ENCODE measurements at regions not wholly inside any gene's neighbourhood (a gene's known extent, or its start where the extent isn't known, plus 50 kb on each side); places are given as distances from the start of the nearest gene placed in this dataset.

GRCh38 chr5:82985763-82986162, 91.4 kb downstream of the TMEM167A start:
- TF ChIP-seq HNF4A (conservative IDR thresholded peaks at IDR 0.05) (peak in 1 of 2 donors; percentile 31), FOXA1 (IDR thresholded peaks at IDR 0.05) (no peak)
- 18% methylated on average over 2 of the region's 2 CpGs for WGBS

GRCh38 chr5:82984786-82985735, 92.1 kb downstream of the TMEM167A start:
- no peaks in the 10 kb centered on the region for H3K27me3 ChIP-seq (ENCODE audit: control insufficient read depth in 4 of 4, insufficient read depth in 4 of 4, low read length in 3 of 4)
- H3K4me3 ChIP-seq (ENCODE audit: low read depth in 1 of 3, low read length in 3 of 3): no peak overlapping the region
- no peak overlapping the region for H3K27ac ChIP-seq (ENCODE audit: low read depth in 1 of 2, low read length in 2 of 2)
- no peak for TF ChIP-seq TAF1 (conservative IDR thresholded peaks at IDR 0.05)
- no peak for TF ChIP-seq ATF3 (IDR thresholded peaks at IDR 0.05)
- no peak for TF ChIP-seq HNF4A (conservative IDR thresholded peaks at IDR 0.05)
- no peak for TF ChIP-seq RXRA (IDR thresholded peaks at IDR 0.05)
- no peak for TF ChIP-seq FOXA2 (IDR thresholded peaks at IDR 0.05)
- TF ChIP-seq CTCF (IDR thresholded peaks at IDR 0.05; ENCODE audit: low read depth, low read length, missing input control): no peak
- no peak for TF ChIP-seq YY1 (IDR thresholded peaks at IDR 0.05)
- no peak for TF ChIP-seq EGR1 (IDR thresholded peaks at IDR 0.05; ENCODE audit: low read depth in 2 of 2)
- no peak for TF ChIP-seq SP1 (IDR thresholded peaks at IDR 0.05)
- TF ChIP-seq HNF4G (IDR thresholded peaks at IDR 0.05): no peak
- H3K9me3 ChIP-seq (ENCODE audit: control insufficient read depth in 4 of 4, low read length in 3 of 4): peaks cover 0 to 6% (median 0%) of the 10 kb centered on the region in 4 donors
- no peak for DNase-seq (ENCODE audit: low spot score)
- H3K9ac ChIP-seq (ENCODE audit: low read depth in 1 of 2, low read length in 2 of 2): no peak overlapping the region
- WGBS: 55% methylated on average over 10 of the region's 10 CpGs
- H3K36me3 ChIP-seq (ENCODE audit: control insufficient read depth in 4 of 4, insufficient read depth in 3 of 4, low read depth in 1 of 4, low read length in 3 of 4): no peaks in the 10 kb centered on the region
- H3K4me1 ChIP-seq (ENCODE audit: control insufficient read depth in 4 of 4, insufficient read depth in 4 of 4, low read length in 3 of 4): peaks cover 0 to 1% (median 0%) of the 10 kb centered on the region in 4 donors

More at GRCh38 chr5:82985763-82986162, 91.4 kb downstream of the TMEM167A start:
- DNase-seq (ENCODE audit: low spot score): no peak
- Histone ChIP-seq H3K9ac (ENCODE audit: low read depth in 1 of 2, low read length in 2 of 2) (no peak overlapping the region), H3K27ac (ENCODE audit: low read depth in 1 of 2, low read length in 2 of 2) (no peak overlapping the region), H3K9me3 (ENCODE audit: control insufficient read depth in 4 of 4, low read length in 3 of 4) (peaks cover 0 to 6% (median 0%) of the 10 kb centered on the region in 4 donors), H3K27me3 (ENCODE audit: control insufficient read depth in 4 of 4, insufficient read depth in 4 of 4, low read length in 3 of 4) (no peaks in the 10 kb centered on the region), H3K4me1 (ENCODE audit: control insufficient read depth in 4 of 4, insufficient read depth in 4 of 4, low read length in 3 of 4) (peaks cover 0 to 1% (median 0%) of the 10 kb centered on the region in 4 donors), H3K4me3 (ENCODE audit: low read depth in 1 of 3, low read length in 3 of 3) (no peak overlapping the region), H3K36me3 (ENCODE audit: control insufficient read depth in 4 of 4, insufficient read depth in 3 of 4, low read depth in 1 of 4, low read length in 3 of 4) (no peaks in the 10 kb centered on the region)

GRCh38 chr5:82982846-82983245, 94.3 kb downstream of the TMEM167A start:
- no peaks in the 10 kb centered on the region for H3K36me3 ChIP-seq (ENCODE audit: control insufficient read depth in 4 of 4, insufficient read depth in 3 of 4, low read depth in 1 of 4, low read length in 3 of 4)
- 78% methylated on average over 2 of the region's 2 CpGs for WGBS
- DNase-seq (ENCODE audit: low spot score): no peak
- H3K4me3 ChIP-seq (ENCODE audit: low read depth in 1 of 3, low read length in 3 of 3): no peak overlapping the region
- H3K27ac ChIP-seq (ENCODE audit: low read depth in 1 of 2, low read length in 2 of 2): no peak overlapping the region
- H3K4me1 ChIP-seq (ENCODE audit: control insufficient read depth in 4 of 4, insufficient read depth in 4 of 4, low read length in 3 of 4): peaks cover 0 to 1% (median 0%) of the 10 kb centered on the region in 4 donors
- H3K9me3 ChIP-seq (ENCODE audit: control insufficient read depth in 4 of 4, low read length in 3 of 4): no peaks in the 10 kb centered on the region
- no peaks in the 10 kb centered on the region for H3K27me3 ChIP-seq (ENCODE audit: control insufficient read depth in 4 of 4, insufficient read depth in 4 of 4, low read length in 3 of 4)
- no peak for TF ChIP-seq FOXA1 (IDR thresholded peaks at IDR 0.05)
- TF ChIP-seq FOXA2 (IDR thresholded peaks at IDR 0.05): no peak
- TF ChIP-seq RXRA (IDR thresholded peaks at IDR 0.05): no peak
- no peak for TF ChIP-seq YY1 (IDR thresholded peaks at IDR 0.05)
- no peak for TF ChIP-seq HNF4G (IDR thresholded peaks at IDR 0.05)
- TF ChIP-seq MAX (IDR thresholded peaks at IDR 0.05): no peak
- no peak for TF ChIP-seq REST (IDR thresholded peaks at IDR 0.05)
- no peak for TF ChIP-seq HNF4A (conservative IDR thresholded peaks at IDR 0.05)
- TF ChIP-seq EGR1 (IDR thresholded peaks at IDR 0.05; ENCODE audit: low read depth in 2 of 2): no peak
- TF ChIP-seq JUND (IDR thresholded peaks at IDR 0.05): no peak
- no peak for TF ChIP-seq ZBTB33 (IDR thresholded peaks at IDR 0.05)
- no peak for TF ChIP-seq NR2F2 (IDR thresholded peaks at IDR 0.05)
- TF ChIP-seq SP1 (IDR thresholded peaks at IDR 0.05): no peak
- TF ChIP-seq RAD21 (IDR thresholded peaks at IDR 0.05): no peak
- TF ChIP-seq GABPA (IDR thresholded peaks at IDR 0.05 in 1 of 2, conservative IDR thresholded peaks at IDR 0.05 in 1 of 2): no peak
- H3K9ac ChIP-seq (ENCODE audit: low read depth in 1 of 2, low read length in 2 of 2): no peak overlapping the region
